Tibial artery (tissue), 4 donors: ENCODE measurements at regions not wholly inside any gene's neighbourhood (a gene's known extent, or its start where the extent isn't known, plus 50 kb on each side); places are given as distances from the start of the nearest gene placed in this dataset.

Experiments used
- DNase-seq, 2 donors: peaks; one replicate each; pipeline ENCODE4 v3.0.0-alpha.2; 2019
- H3K27ac ChIP-seq, 2 donors: fragments of 200-600 bp; sonication (generic) in 1 of 2; 1 replicate in 1 of 2; 2 replicates in 1 of 2; pipeline ENCODE4 v1.5.1; 2018 to 2019; ENCODE audit warnings: mild to moderate bottlenecking in 1 of 2
- H3K27me3 ChIP-seq, 2 donors: fragments of 200-600 bp; sonication (generic) in 1 of 2; one replicate each; pipeline versions ENCODE4 v1.5.1 to v1.6.0; 2016 to 2019
- H3K36me3 ChIP-seq, 3 donors: fragments of 200-600 bp; sonication (generic) in 2 of 3; one replicate each; pipeline ENCODE4 v1.5.1; 2016 to 2019; ENCODE audit warnings: mild to moderate bottlenecking in 2 of 3
- H3K4me1 ChIP-seq, 4 donors: fragments of 200-600 bp; sonication (generic) in 2 of 4; 1 replicate in 3 of 4; 2 replicates in 1 of 4; pipeline ENCODE4 v1.5.1; 2016 to 2019
- H3K4me3 ChIP-seq, 2 donors: fragments of 200-600 bp; sonication (generic) in 1 of 2; 1 replicate in 1 of 2; 2 replicates in 1 of 2; pipeline ENCODE4 v1.5.1; 2018 to 2019; ENCODE audit warnings: mild to moderate bottlenecking in 2 of 2
- H3K9me3 ChIP-seq, 3 donors: fragments of 200-600 bp; sonication (generic) in 1 of 3; one replicate each; pipeline ENCODE4 v1.5.1; 2016 to 2019
- intact Hi-C: fragments of 100-400 bp; cut with DNase I; formaldehyde crosslinking; loops from one replicate; pipeline ENCODE4 v1.15.0; 2023; ENCODE audit warnings: low total_unique reads
- TF ChIP-seq, protein P1 (sequence below), 2 experiments: fragments of 200-600 bp in 1 of 2; fragments of 450-650 bp in 1 of 2; IDR thresholded peaks; one replicate each; pipeline ENCODE4 v1.5.1; 2017 to 2019; ENCODE audit warnings: antibody characterized with exemption in 2 of 2, mild to moderate bottlenecking in 1 of 2, moderate library complexity in 1 of 2

DNA sequence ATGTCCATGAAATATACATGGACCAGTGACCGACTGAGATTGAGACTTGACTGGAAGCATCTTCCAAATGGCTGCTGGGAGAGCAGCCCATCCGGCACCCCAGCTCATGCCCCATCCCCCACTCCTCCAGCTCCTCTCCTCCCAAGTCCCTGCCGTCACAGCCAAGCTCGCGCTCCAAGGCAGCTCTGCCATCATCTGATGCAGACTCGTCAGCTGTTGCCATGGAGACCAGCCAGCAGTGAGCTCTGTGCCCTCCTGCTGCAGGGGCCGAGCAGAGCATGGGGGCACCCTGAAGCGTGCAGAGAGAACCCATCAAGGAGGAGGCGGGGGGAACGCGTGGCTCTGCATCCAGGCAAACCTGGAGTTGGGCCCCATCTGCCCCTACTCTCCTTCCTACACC lies 74.5 kb upstream of the TNRC6C start:
- Histone ChIP-seq H3K27ac (no peak overlapping the region), H3K36me3 (no peaks in the 10 kb centered on the region), H3K4me3 (no peak overlapping the region), H3K27me3 (no peaks in the 10 kb centered on the region), H3K9me3 (no peaks in the 10 kb centered on the region), H3K4me1 (peaks cover 0 to 31% (median 18%) of the 10 kb centered on the region in 4 donors)
- intact Hi-C loops: no loop called here
- no peak for DNase-seq
- TF ChIP-seq, protein P1, sequence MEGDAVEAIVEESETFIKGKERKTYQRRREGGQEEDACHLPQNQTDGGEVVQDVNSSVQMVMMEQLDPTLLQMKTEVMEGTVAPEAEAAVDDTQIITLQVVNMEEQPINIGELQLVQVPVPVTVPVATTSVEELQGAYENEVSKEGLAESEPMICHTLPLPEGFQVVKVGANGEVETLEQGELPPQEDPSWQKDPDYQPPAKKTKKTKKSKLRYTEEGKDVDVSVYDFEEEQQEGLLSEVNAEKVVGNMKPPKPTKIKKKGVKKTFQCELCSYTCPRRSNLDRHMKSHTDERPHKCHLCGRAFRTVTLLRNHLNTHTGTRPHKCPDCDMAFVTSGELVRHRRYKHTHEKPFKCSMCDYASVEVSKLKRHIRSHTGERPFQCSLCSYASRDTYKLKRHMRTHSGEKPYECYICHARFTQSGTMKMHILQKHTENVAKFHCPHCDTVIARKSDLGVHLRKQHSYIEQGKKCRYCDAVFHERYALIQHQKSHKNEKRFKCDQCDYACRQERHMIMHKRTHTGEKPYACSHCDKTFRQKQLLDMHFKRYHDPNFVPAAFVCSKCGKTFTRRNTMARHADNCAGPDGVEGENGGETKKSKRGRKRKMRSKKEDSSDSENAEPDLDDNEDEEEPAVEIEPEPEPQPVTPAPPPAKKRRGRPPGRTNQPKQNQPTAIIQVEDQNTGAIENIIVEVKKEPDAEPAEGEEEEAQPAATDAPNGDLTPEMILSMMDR (IDR thresholded peaks at IDR 0.05): no peak

DNA sequence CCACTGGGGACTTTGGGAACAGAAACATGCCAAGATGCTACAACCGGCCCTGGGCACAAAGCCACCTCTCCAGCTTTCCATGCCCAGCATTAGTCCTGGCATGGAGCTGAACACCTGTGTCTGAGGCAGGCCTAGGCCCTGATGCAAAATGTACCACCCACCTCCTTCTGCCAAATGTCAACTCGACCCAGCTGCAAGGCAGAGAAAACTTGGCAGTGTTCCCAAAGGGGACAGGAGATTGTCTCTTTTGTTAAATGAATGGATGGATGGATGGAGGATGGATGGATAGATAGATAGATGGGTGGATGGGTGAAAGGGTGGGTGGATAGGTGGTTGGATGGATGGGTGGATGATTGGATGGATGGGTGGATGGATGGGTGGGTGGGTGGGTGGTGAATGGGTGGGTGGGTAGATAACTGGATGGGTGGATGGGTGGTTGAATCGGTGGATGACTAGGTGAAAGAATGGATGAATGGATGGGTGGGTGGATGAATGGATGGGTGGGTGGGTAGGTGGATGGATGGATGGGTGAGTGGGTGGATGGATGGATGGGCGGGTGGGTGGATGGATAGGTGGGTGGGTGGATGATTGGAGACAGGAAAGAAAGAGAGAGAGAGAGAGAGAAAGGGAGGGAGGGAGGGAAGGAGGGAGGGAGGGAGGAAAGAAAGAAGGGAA lies 73.4 kb upstream of the TNRC6C start:
- Histone ChIP-seq H3K4me3 (no peak overlapping the region), H3K27ac (no peak overlapping the region), H3K36me3 (no peaks in the 10 kb centered on the region), H3K4me1 (peaks cover 0 to 31% (median 18%) of the 10 kb centered on the region in 4 donors), H3K27me3 (no peaks in the 10 kb centered on the region), H3K9me3 (no peaks in the 10 kb centered on the region)
- intact Hi-C loops: no loop called here
- TF ChIP-seq, protein P1 (IDR thresholded peaks at IDR 0.05): no peak
- DNase-seq: no peak

DNA sequence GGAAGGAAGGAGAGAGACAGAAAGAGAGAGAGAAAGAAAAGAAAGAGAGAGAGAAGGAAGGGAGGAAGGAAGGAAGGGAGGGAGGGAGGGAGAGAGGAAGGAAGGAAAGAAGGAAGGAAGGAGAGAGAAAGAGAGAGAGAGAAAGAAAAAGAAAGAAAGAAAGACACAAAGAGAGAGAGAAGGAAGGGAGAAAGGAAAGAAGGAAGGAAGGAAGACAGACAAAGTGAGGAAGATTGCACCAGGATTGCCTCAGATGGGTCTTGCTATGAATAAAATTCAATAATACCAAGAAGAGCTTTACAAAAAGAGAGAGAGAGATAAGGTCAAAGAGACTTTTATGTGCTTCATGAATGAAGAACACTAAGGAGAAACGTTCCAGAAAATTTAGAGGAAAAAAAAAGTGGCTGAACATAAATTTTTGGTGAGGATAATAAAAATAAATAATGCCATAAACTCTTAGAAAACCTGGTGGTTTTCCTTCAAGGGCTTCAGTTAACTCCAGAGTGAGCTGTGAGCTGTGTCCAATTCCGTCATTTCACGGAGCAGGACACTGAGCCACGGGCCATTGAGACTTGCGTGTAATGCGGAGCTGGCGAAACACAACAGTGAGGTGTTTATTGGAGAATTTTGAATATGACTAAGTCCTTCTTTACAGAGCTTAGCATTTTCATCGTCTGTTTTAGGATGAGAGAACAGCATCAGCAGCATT lies 72.7 kb upstream of the TNRC6C start:
- peaks cover 0 to 30% (median 18%) of the 10 kb centered on the region in 4 donors for H3K4me1 ChIP-seq
- no peak overlapping the region for H3K4me3 ChIP-seq
- H3K9me3 ChIP-seq: no peaks in the 10 kb centered on the region
- no peaks in the 10 kb centered on the region for H3K27me3 ChIP-seq
- H3K36me3 ChIP-seq: no peaks in the 10 kb centered on the region
- DNase-seq: no peak
- intact Hi-C loops: no loop called here
- no peak overlapping the region for H3K27ac ChIP-seq
- TF ChIP-seq, protein P1 (IDR thresholded peaks at IDR 0.05): no peak

DNA sequence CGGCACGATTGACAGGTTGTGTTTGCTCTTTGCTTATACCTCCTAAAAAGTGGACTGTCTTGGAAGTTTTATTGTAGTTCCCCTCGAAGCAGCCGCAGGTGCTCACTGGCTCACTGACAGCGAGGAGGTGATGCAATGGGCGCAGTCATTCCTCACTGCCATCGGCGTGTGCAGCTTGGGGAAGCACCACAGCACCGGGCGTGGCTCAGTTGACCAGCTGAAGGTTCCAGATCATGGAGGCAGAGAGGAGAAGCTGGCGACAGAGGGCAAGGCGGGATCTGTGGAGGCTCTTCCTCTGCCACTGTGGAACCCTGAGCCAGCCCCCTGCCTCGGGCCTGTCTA lies 72.1 kb upstream of the TNRC6C start:
- peaks cover 0 to 25% (median 15%) of the 10 kb centered on the region in 4 donors for H3K4me1 ChIP-seq
- H3K27me3 ChIP-seq: no peaks in the 10 kb centered on the region
- no peaks in the 10 kb centered on the region for H3K9me3 ChIP-seq
- H3K4me3 ChIP-seq: no peak overlapping the region
- no peaks in the 10 kb centered on the region for H3K36me3 ChIP-seq
- peak overlapping the region in 1 of 2 donors; percentile 76 for H3K27ac ChIP-seq
- TF ChIP-seq, protein P1 (IDR thresholded peaks at IDR 0.05): no peak
- intact Hi-C loops: no loop called here
- DNase-seq: no peak

DNA sequence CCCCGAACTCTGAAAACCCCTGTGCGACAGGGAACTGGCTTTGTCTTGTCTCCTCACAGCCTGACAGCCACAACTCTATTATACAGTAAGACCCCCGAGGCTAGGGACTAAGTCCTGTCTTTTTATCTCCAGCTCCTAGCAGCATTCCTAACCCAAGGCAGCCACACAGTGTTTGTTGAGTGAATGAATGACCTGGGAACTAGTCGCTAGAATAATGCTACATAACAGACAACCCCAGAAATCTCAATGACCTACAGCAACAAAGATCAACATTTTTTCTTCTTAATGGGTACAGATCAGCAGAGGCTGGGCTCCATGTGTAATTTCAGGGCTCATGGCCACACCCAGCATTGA lies 71.4 kb upstream of the TNRC6C start:
- DNase-seq: no peak
- peak overlapping the region; percentile 50 to 59 for H3K4me3 ChIP-seq
- peak overlapping the region; percentile 76 to 92 for H3K27ac ChIP-seq
- intact Hi-C loops: no loop called here
- TF ChIP-seq, protein P1 (IDR thresholded peaks at IDR 0.05): no peak
- peaks cover 0 to 17% (median 11%) of the 10 kb centered on the region in 4 donors for H3K4me1 ChIP-seq
- H3K27me3 ChIP-seq: no peaks in the 10 kb centered on the region
- H3K9me3 ChIP-seq: no peaks in the 10 kb centered on the region
- H3K36me3 ChIP-seq: no peaks in the 10 kb centered on the region
